RWPE2 (cell line): ENCODE measurements at regions not wholly inside any gene's neighbourhood (a gene's known extent, or its start where the extent isn't known, plus 50 kb on each side); places are given as distances from the start of the nearest gene placed in this dataset.

Experiments
- ATAC-seq: fragments of 200-7000 bp; cut with Tn5 transposase; 3 replicates; pipeline ENCODE4 v1.9.1; 2021; ENCODE audit warnings: low read depth
- DNase-seq: peaks from one replicate; pipeline ENCODE4 v3.0.0-alpha.2; 2020; ENCODE audit warnings: low spot score
- H3K27ac ChIP-seq: fragments of 450-650 bp; 2 replicates; pipeline ENCODE4 v1.5.1; 2017; ENCODE audit warnings: mild to moderate bottlenecking; ENCODE audit not compliant: poor library complexity, severe bottlenecking
- H3K27me3 ChIP-seq: fragments of 250-450 bp; sonication (Bioruptor Pico); 2 replicates; pipeline ENCODE4 v1.5.1; 2021; ENCODE audit warnings: mild to moderate bottlenecking, moderate library complexity; ENCODE audit not compliant: insufficient read depth, poor library complexity, severe bottlenecking
- H3K36me3 ChIP-seq: fragments of 250-450 bp; sonication (Bioruptor Pico); 2 replicates; pipeline ENCODE4 v1.5.1; 2020; ENCODE audit warnings: low read depth, mild to moderate bottlenecking, moderate library complexity
- H3K4me1 ChIP-seq: fragments of 250-450 bp; sonication (Bioruptor Pico); 2 replicates; pipeline ENCODE4 v1.5.1; 2021; ENCODE audit warnings: mild to moderate bottlenecking, moderate library complexity; ENCODE audit not compliant: insufficient read depth, poor library complexity, severe bottlenecking
- H3K4me3 ChIP-seq: fragments of 250-450 bp; sonication (Bioruptor Pico); 2 replicates; pipeline ENCODE4 v1.5.1; 2021; ENCODE audit warnings: mild to moderate bottlenecking, moderate library complexity; ENCODE audit not compliant: severe bottlenecking
- H3K9me3 ChIP-seq: fragments of 250-450 bp; sonication (Bioruptor Pico); 2 replicates; pipeline ENCODE4 v1.5.1; 2021; ENCODE audit warnings: mild to moderate bottlenecking, moderate library complexity; ENCODE audit not compliant: severe bottlenecking
- TF ChIP-seq, protein P1 (sequence below): fragments of 450-650 bp; IDR thresholded peaks from one replicate; pipeline ENCODE4 v1.5.1; 2017; ENCODE audit warnings: mild to moderate bottlenecking, moderate library complexity; ENCODE audit not compliant: poor library complexity, severe bottlenecking

DNA sequence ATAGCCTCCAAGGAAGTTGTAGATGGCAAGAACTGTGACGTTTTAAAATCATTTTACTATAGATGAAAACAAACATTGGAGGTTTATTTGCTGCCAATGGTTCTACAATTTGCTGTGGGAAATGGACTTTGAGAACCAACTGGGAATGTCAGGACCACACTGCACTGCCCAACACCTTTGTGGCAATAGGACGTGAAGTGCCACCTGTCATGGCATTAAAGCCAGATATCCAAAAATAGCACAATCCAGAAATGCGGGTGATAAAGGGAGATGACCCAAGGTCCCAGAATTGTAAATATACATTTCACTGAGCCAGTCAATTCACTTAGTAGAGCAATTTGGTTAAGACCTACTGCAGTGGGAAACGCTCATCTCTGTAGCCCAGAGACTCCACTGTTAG lies 116.4 kb downstream of the MPP7 start:
- no peaks in the 10 kb centered on the region for H3K27me3 ChIP-seq
- H3K9me3 ChIP-seq: no peaks in the 10 kb centered on the region
- no peak overlapping the region for H3K4me3 ChIP-seq
- H3K36me3 ChIP-seq: no peaks in the 10 kb centered on the region
- ATAC-seq (no peak), DNase-seq (no peak)
- H3K27ac ChIP-seq: no peak overlapping the region
- no peaks in the 10 kb centered on the region for H3K4me1 ChIP-seq
- TF ChIP-seq, protein P1, sequence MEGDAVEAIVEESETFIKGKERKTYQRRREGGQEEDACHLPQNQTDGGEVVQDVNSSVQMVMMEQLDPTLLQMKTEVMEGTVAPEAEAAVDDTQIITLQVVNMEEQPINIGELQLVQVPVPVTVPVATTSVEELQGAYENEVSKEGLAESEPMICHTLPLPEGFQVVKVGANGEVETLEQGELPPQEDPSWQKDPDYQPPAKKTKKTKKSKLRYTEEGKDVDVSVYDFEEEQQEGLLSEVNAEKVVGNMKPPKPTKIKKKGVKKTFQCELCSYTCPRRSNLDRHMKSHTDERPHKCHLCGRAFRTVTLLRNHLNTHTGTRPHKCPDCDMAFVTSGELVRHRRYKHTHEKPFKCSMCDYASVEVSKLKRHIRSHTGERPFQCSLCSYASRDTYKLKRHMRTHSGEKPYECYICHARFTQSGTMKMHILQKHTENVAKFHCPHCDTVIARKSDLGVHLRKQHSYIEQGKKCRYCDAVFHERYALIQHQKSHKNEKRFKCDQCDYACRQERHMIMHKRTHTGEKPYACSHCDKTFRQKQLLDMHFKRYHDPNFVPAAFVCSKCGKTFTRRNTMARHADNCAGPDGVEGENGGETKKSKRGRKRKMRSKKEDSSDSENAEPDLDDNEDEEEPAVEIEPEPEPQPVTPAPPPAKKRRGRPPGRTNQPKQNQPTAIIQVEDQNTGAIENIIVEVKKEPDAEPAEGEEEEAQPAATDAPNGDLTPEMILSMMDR: no peak

DNA sequence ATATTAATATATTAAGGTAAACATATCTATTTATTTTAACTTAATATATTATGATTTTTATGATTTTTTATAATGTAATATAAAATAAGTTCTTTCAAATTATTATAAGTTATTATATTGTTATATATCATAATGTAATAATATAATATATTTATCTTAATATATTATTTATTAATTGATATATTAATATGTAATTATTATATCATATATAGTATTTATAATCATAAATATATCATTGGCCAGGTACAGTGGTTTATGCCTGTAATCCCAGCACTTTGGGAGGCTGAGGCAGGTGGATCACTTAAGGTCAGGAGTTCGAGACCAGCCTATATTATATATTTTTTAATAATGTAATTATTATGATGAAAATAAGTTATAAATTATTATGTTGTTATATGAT lies 118.1 kb downstream of the MPP7 start:
- ATAC-seq (no peak), DNase-seq (no peak)
- TF ChIP-seq, protein P1: no peak
- Histone ChIP-seq H3K4me1 (no peaks in the 10 kb centered on the region), H3K36me3 (no peaks in the 10 kb centered on the region), H3K27ac (no peak overlapping the region), H3K9me3 (no peaks in the 10 kb centered on the region), H3K27me3 (no peaks in the 10 kb centered on the region), H3K4me3 (no peak overlapping the region)

DNA sequence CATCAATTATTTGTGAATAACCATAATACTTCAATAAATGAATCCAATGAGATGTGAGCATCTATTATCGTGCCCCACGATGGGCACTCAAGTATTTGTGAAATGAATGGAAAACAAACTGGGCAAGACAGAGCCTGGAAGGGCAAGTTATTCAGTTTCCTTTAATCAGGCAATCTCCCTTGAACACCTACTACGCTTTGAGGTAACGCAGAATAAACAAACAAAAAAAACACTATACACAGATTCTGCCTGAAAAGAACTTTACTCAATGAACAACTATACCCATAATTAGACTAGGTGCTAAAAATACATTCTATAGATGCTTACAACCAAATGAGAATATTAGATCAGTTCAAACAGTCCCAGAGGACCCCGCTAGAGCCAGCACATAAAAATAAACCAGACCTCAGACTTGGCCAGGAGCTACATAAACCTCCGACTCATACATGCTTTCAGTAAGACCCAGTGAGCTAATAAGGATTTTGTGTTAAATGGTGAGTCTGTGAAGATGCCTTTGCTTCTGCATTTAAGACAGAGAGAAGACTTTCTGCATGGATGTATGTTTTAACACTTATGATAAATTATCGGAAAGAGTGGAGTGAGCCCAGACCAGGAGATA lies 121.3 kb downstream of the MPP7 start:
- no peaks in the 10 kb centered on the region for H3K27me3 ChIP-seq
- no peaks in the 10 kb centered on the region for H3K36me3 ChIP-seq
- TF ChIP-seq, protein P1: no peak
- DNase-seq (no peak), ATAC-seq (no peak)
- H3K9me3 ChIP-seq: no peaks in the 10 kb centered on the region
- H3K4me1 ChIP-seq: peaks cover 8% of the 10 kb centered on the region
- no peak overlapping the region for H3K27ac ChIP-seq
- H3K4me3 ChIP-seq: no peak overlapping the region

DNA sequence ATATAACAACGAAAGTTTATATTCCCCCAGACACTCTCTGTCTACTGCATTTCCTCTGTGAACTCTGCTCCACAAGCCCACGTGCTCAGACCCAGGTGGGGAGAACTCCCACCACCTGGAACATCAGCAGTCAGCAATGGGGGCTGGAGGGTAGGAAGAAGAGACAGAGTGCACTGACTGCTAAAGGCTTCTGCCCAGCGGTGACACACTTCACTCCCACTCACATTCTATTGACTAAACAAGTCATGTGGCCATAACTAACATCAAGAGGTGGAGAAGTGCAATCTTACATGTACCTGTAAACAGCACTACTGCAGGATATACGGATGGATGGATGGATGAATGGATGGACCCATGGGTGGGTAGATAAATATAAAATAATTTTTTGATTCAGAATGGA lies 122.2 kb downstream of the MPP7 start:
- Histone ChIP-seq H3K4me1 (peaks cover 8% of the 10 kb centered on the region), H3K9me3 (no peaks in the 10 kb centered on the region), H3K36me3 (no peaks in the 10 kb centered on the region), H3K4me3 (no peak overlapping the region), H3K27me3 (no peaks in the 10 kb centered on the region), H3K27ac (no peak overlapping the region)
- peak; percentile 41; the same call in 1 of the 3 replicates for ATAC-seq
- DNase-seq: no peak
- TF ChIP-seq, protein P1: no peak

DNA sequence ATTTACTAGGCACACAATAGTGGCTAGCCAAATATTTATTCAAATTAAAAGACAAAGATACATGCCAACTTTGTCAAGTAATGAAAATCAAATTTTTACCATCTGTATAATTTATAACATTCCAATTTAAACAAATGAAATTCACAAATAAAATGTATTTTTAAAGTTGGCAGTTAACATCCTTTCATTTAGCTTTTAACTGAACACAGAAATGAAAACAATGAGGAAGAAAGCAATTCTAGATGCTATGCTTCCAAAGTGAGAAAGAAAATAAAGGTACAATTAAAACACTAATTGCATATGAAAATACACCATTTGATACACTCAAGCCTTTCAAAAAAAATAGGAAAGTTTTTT lies 123.1 kb downstream of the MPP7 start:
- ATAC-seq (no peak), DNase-seq (no peak)
- TF ChIP-seq, protein P1: peak; percentile 71
- no peaks in the 10 kb centered on the region for H3K27me3 ChIP-seq
- peaks cover 8% of the 10 kb centered on the region for H3K4me1 ChIP-seq
- no peaks in the 10 kb centered on the region for H3K9me3 ChIP-seq
- no peaks in the 10 kb centered on the region for H3K36me3 ChIP-seq
- no peak overlapping the region for H3K27ac ChIP-seq
- H3K4me3 ChIP-seq: no peak overlapping the region
